ENCODE measurements at regions not wholly inside any gene's neighbourhood (a gene's known extent, or its start where the extent isn't known, plus 50 kb on each side); places are given as distances from the start of the nearest gene placed in this dataset.

- TF ChIP-seq CTCF (IDR thresholded peaks at IDR 0.05) (no peak), POLR2A (IDR thresholded peaks at IDR 0.05) (no peak)
Observed at GRCh38 chr6:88539295-88539764, 373.2 kb upstream of the CNR1 start.

Measured in thyroid gland (tissue), 4 donors.